GM23338 (cell line): ENCODE measurements at regions not wholly inside any gene's neighbourhood (a gene's known extent, or its start where the extent isn't known, plus 50 kb on each side); places are given as distances from the start of the nearest gene placed in this dataset.
"Not testable (repeated sequence)": the region's sequence is repeated elsewhere in the genome, so short reads cannot be mapped to it uniquely, and the experiment has no call there.

ENCODE experiments used
- ATAC-seq: fragments of 200-7000 bp; cut with Tn5 transposase; 3 replicates; pipeline ENCODE4 v1.9.1; 2020
- DNase-seq: peaks from one replicate; pipeline ENCODE4 v3.0.0-alpha.2; 2015; ENCODE audit warnings: low spot score
- H2AFZ ChIP-seq: fragments of 200-600 bp; sonication (generic); 2 replicates; pipeline ENCODE4 v1.8.0; 2016; ENCODE audit warnings: antibody characterized with exemption, mild to moderate bottlenecking, moderate library complexity
- H3F3A ChIP-seq: fragments of 200-600 bp; sonication (generic); replicated peaks from 2 replicates; pipeline ENCODE4 v1.8.0; 2017; ENCODE audit warnings: antibody characterized with exemption, mixed run types, low read depth
- H3K27ac ChIP-seq: fragments of 200-600 bp; sonication (generic); 2 replicates; pipeline ENCODE4 v1.6.1; 2016; ENCODE audit warnings: low read depth
- H3K27me3 ChIP-seq: fragments of 200-600 bp; sonication (generic); 2 replicates; pipeline ENCODE4 v1.8.0; 2016; ENCODE audit warnings: mild to moderate bottlenecking, mixed run types, moderate library complexity; ENCODE audit not compliant: insufficient read depth
- H3K36me3 ChIP-seq: fragments of 200-600 bp; sonication (generic); 2 replicates; pipeline ENCODE4 v1.8.0; 2016; ENCODE audit warnings: mild to moderate bottlenecking; ENCODE audit not compliant: insufficient read depth
- H3K4me1 ChIP-seq: fragments of 200-600 bp; sonication (generic); 2 replicates; pipeline ENCODE4 v1.8.0; 2016; ENCODE audit warnings: mild to moderate bottlenecking, moderate library complexity; ENCODE audit not compliant: insufficient read depth
- H3K4me2 ChIP-seq: fragments of 200-600 bp; sonication (generic); 2 replicates; pipeline ENCODE4 v1.7.1; 2017; ENCODE audit warnings: mixed run types
- H3K4me3 ChIP-seq: fragments of 200-600 bp; sonication (generic); 2 replicates; pipeline ENCODE4 v1.6.1; 2016; ENCODE audit warnings: mixed run types
- H3K79me2 ChIP-seq: fragments of 200-600 bp; sonication (generic); replicated peaks from 2 replicates; pipeline ENCODE4 v1.8.0; 2017; ENCODE audit warnings: mild to moderate bottlenecking; ENCODE audit not compliant: insufficient read depth
- H3K9me2 ChIP-seq: fragments of 200-600 bp; sonication (generic); 2 replicates; pipeline ENCODE4 v1.8.0; 2017; ENCODE audit not compliant: insufficient read depth
- H4K20me1 ChIP-seq: fragments of 200-600 bp; sonication (generic); replicated peaks from 2 replicates; pipeline ENCODE4 v1.8.0; 2017; ENCODE audit warnings: mild to moderate bottlenecking; ENCODE audit not compliant: insufficient read depth
- H3K27ac Mint-ChIP-seq: 2 replicates; pipeline ENCODE4 v1.8.0; 2020; ENCODE audit warnings: inconsistent platforms, mild to moderate bottlenecking, moderate library complexity, mixed read lengths
- H3K27me3 Mint-ChIP-seq: 3 replicates; pipeline ENCODE4 v1.8.0; 2022; ENCODE audit warnings: low read depth, mild to moderate bottlenecking, moderate library complexity, mixed read lengths, inconsistent platforms; ENCODE audit not compliant: insufficient read depth, poor library complexity
- H3K36me3 Mint-ChIP-seq: 3 replicates; pipeline ENCODE4 v1.8.0; 2021; ENCODE audit warnings: low read depth, mild to moderate bottlenecking, inconsistent platforms, moderate library complexity, mixed read lengths
- H3K4me1 Mint-ChIP-seq: 3 replicates; pipeline ENCODE4 v1.8.0; 2020; ENCODE audit warnings: mild to moderate bottlenecking, inconsistent platforms, mixed read lengths
- H3K4me3 Mint-ChIP-seq: 3 replicates; pipeline ENCODE4 v1.8.0; 2021; ENCODE audit warnings: moderate library complexity, mild to moderate bottlenecking, inconsistent platforms, mixed read lengths
- H3K9me3 Mint-ChIP-seq: 3 replicates; pipeline ENCODE4 v1.8.0; 2020; ENCODE audit warnings: moderate library complexity, mild to moderate bottlenecking, inconsistent platforms, mixed read lengths
- CREB1 ChIP-seq: fragments of 250-450 bp; sonication (Bioruptor Pico); IDR thresholded peaks from 2 replicates; pipeline ENCODE4 v1.5.0; 2020; ENCODE audit warnings: low read depth, mild to moderate bottlenecking, moderate library complexity
- NANOG ChIP-seq: IDR thresholded peaks from 2 replicates; pipeline ENCODE4 v1.6.1; 2016; ENCODE audit warnings: antibody characterized with exemption, borderline replicate concordance
- ZNF114 ChIP-seq: fragments of 250-450 bp; sonication (Bioruptor Pico); IDR thresholded peaks from 2 replicates; pipeline ENCODE4 v1.5.0; 2020; ENCODE audit warnings: mild to moderate bottlenecking, moderate library complexity
- ZNF462 ChIP-seq: fragments of 250-450 bp; sonication (Bioruptor Pico); IDR thresholded peaks from 2 replicates; pipeline ENCODE4 v1.5.0; 2020; ENCODE audit warnings: mild to moderate bottlenecking, moderate library complexity

- TF ChIP-seq ZNF462 (CRISPR knock-in tag), result no peak
- TF ChIP-seq CREB1, result no peak
- no peak for TF ChIP-seq ZNF114 (CRISPR knock-in tag)
- no peak for TF ChIP-seq NANOG
These were observed 97.2 kb upstream of the TMEM17 start (continued) for GRCh38 chr2:62603154-62603712.

- not testable (repeated sequence) for H3K79me2 ChIP-seq, H3F3A ChIP-seq, H3K27ac Mint-ChIP-seq, H3K36me3 ChIP-seq, ATAC-seq, DNase-seq, H3K4me3 ChIP-seq, H3K27ac ChIP-seq, H2AFZ ChIP-seq, H3K4me1 ChIP-seq, H3K27me3 Mint-ChIP-seq, H4K20me1 ChIP-seq, H3K4me2 ChIP-seq, H3K9me2 ChIP-seq, H3K27me3 ChIP-seq, H3K4me3 Mint-ChIP-seq, H3K4me1 Mint-ChIP-seq
- Mint-ChIP-seq H3K9me3 (peaks cover 25% of the 10 kb centered on the region), H3K36me3 (peaks cover 11% of the 10 kb centered on the region)
These were observed 93.8 kb upstream of the TMEM17 start for GRCh38 chr2:62599674-62600410.
